ENCODE measurements at regions not wholly inside any gene's neighbourhood (a gene's known extent, or its start where the extent isn't known, plus 50 kb on each side); places are given as distances from the start of the nearest gene placed in this dataset.

DNA sequence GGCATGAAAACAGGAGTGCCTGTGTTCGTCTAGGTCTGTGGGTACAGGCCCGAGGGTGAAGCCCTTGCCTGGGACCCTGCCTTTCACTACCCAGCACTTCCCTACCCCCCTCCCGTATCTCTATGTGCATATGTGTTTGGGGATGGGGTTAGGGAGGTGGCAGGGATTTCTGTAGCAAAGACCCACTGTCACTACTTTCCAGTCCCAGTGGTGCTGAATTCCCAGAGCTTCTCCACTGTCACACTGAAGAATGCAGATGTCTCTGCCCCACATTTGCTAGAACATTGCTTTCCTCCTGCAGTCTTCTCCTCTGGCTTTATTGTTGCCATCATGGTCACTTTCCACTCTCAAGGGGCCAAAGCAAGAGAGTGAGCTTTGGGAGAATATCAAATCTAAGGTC lies 203.9 kb downstream of the MYRFL start:
- TF ChIP-seq GATA3 (IDR thresholded peaks at IDR 0.05; ENCODE audit: low read depth, low read length) = no peak
- no peak for TF ChIP-seq GATA2 (IDR thresholded peaks at IDR 0.05; ENCODE audit: low read depth, low read length)

All from SH-SY5Y (cell line).